PC-9 (cell line): ENCODE measurements at regions not wholly inside any gene's neighbourhood (a gene's known extent, or its start where the extent isn't known, plus 50 kb on each side); places are given as distances from the start of the nearest gene placed in this dataset.

ENCODE experiments used
- BruUV-seq: library from RNA; stranded (reverse); fragments of 400-500 nt; replicated peaks from 2 replicates; lab custom pipeline; 2021; lab: Mats Ljungman, UMichigan
- CTCF ChIA-PET: fragments of 300-600 bp; sonication (Branson Sonifier 250); formaldehyde crosslinking; loops from one replicate; lab custom pipeline; 2022; ENCODE audit warnings: antibody characterized with exemption; lab: Charles Lee
- POLR2A ChIA-PET: fragments of 300-600 bp; sonication (Branson Sonifier 250); formaldehyde crosslinking; loops from one replicate; lab custom pipeline; 2022; ENCODE audit warnings: antibody characterized with exemption; ENCODE audit not compliant: unreplicated experiment; lab: Charles Lee
- DNase-seq, 2 experiments: peaks; one replicate each; pipeline versions ENCODE4 v3.0.0 to v3.0.0-alpha.2; 2015 to 2022; ENCODE audit warnings: mixed read lengths in 1 of 2
- H2AFZ ChIP-seq: fragments of 200-600 bp; sonication (generic); 2 replicates; pipeline ENCODE4 v1.8.1; 2017; ENCODE audit warnings: antibody characterized with exemption
- H3F3A ChIP-seq: fragments of 200-600 bp; sonication (generic); 2 replicates; pipeline ENCODE4 v1.8.1; 2017; ENCODE audit warnings: antibody characterized with exemption, mild to moderate bottlenecking, low read depth; ENCODE audit not compliant: insufficient read depth
- H3K27ac ChIP-seq: fragments of 200-600 bp; sonication (generic); 2 replicates; pipeline ENCODE4 v1.6.1; 2016; ENCODE audit warnings: mixed run types
- H3K27me3 ChIP-seq: fragments of 200-600 bp; sonication (generic); 2 replicates; pipeline ENCODE4 v1.6.1; 2016; ENCODE audit warnings: low read depth, mixed run types; ENCODE audit not compliant: insufficient read depth
- H3K36me3 ChIP-seq: fragments of 200-600 bp; sonication (generic); 2 replicates; pipeline ENCODE4 v1.6.1; 2016; ENCODE audit warnings: low read depth, mixed run types
- H3K4me1 ChIP-seq: fragments of 200-600 bp; sonication (generic); replicated peaks from 2 replicates; pipeline ENCODE4 v1.6.1; 2016; ENCODE audit warnings: mixed run types; ENCODE audit not compliant: insufficient read depth
- H3K4me2 ChIP-seq: fragments of 200-600 bp; sonication (generic); 2 replicates; pipeline ENCODE4 v1.6.1; 2017; ENCODE audit warnings: mixed run types
- H3K4me3 ChIP-seq: fragments of 200-600 bp; sonication (generic); 2 replicates; pipeline ENCODE4 v1.6.1; 2016; ENCODE audit warnings: mixed run types
- H3K79me2 ChIP-seq: fragments of 200-600 bp; sonication (generic); 2 replicates; pipeline ENCODE4 v1.6.1; 2017; ENCODE audit warnings: low read depth, mixed run types
- H3K9me2 ChIP-seq: fragments of 200-600 bp; sonication (generic); 2 replicates; pipeline ENCODE4 v1.8.1; 2017; ENCODE audit warnings: mild to moderate bottlenecking; ENCODE audit not compliant: insufficient read depth
- H3K9me3 ChIP-seq: fragments of 200-600 bp; sonication (generic); 2 replicates; pipeline ENCODE4 v1.8.1; 2016; ENCODE audit warnings: low read depth; ENCODE audit not compliant: insufficient read depth
- H4K20me1 ChIP-seq: fragments of 200-600 bp; sonication (generic); 2 replicates; pipeline ENCODE4 v1.8.1; 2017; ENCODE audit not compliant: insufficient read depth
- EZH2 ChIP-seq: fragments of 200-600 bp; sonication (generic); IDR thresholded peaks from 2 replicates; pipeline ENCODE4 v1.8.0; 2017; ENCODE audit warnings: antibody characterized with exemption, low read depth
- intact Hi-C: fragments of 100-400 bp; cut with micrococcal nuclease; formaldehyde crosslinking; loops from one replicate; pipeline ENCODE4 v1.10.0; 2022; ENCODE audit not compliant: unreplicated experiment
- TF ChIP-seq, protein P1 (sequence below): fragments of 200-600 bp; sonication (generic); conservative IDR thresholded peaks from 2 replicates; pipeline ENCODE4 v1.6.1; 2017; ENCODE audit warnings: mixed run types, antibody characterized with exemption, mild to moderate bottlenecking, moderate library complexity

DNA sequence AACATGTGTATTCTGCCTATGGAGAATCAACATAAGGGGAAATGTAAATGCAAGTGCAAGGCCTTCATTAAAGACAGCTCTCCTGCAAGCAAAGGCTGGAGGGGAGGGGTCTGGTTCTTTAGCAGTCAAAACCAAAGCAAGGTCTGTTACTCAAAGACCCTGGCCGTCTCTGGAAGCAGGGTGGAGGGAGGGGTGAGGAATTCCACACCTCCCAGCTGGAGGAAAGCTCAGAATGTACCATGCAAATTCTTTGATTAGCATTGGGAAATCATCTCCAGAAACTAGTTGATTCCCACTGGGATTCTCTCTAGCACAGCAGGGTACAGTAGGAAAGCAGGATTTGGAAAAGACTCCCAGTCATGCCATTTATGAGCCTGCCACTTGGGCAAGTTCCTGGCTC lies 77.3 kb upstream of the ASIC2 start:
- TF ChIP-seq EZH2, result no peak
- TF ChIP-seq, protein P1, sequence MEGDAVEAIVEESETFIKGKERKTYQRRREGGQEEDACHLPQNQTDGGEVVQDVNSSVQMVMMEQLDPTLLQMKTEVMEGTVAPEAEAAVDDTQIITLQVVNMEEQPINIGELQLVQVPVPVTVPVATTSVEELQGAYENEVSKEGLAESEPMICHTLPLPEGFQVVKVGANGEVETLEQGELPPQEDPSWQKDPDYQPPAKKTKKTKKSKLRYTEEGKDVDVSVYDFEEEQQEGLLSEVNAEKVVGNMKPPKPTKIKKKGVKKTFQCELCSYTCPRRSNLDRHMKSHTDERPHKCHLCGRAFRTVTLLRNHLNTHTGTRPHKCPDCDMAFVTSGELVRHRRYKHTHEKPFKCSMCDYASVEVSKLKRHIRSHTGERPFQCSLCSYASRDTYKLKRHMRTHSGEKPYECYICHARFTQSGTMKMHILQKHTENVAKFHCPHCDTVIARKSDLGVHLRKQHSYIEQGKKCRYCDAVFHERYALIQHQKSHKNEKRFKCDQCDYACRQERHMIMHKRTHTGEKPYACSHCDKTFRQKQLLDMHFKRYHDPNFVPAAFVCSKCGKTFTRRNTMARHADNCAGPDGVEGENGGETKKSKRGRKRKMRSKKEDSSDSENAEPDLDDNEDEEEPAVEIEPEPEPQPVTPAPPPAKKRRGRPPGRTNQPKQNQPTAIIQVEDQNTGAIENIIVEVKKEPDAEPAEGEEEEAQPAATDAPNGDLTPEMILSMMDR, result no peak
- Histone ChIP-seq H4K20me1 (no peaks in the 10 kb centered on the region), H3K27ac (no peak overlapping the region), H3K79me2 (no peaks in the 10 kb centered on the region), H3K9me3 (no peaks in the 10 kb centered on the region), H3K4me1 (no peaks in the 10 kb centered on the region), H3K27me3 (0 out of 2 replicates have a peak, but pooled peaks cover 4% of the 10 kb centered on the region), H3K9me2 (no peaks in the 10 kb centered on the region), H3K36me3 (no peaks in the 10 kb centered on the region), H2AFZ (no peak overlapping the region), H3K4me3 (no peak overlapping the region), H3F3A (no peaks in the 10 kb centered on the region), H3K4me2 (no peak overlapping the region)
- BruUV-seq, result no TSS peak
- ChIA-PET CTCF (no interaction called here), POLR2A (no interaction called here)
- DNase-seq, result no peak
- intact Hi-C loops, result no loop called here

DNA sequence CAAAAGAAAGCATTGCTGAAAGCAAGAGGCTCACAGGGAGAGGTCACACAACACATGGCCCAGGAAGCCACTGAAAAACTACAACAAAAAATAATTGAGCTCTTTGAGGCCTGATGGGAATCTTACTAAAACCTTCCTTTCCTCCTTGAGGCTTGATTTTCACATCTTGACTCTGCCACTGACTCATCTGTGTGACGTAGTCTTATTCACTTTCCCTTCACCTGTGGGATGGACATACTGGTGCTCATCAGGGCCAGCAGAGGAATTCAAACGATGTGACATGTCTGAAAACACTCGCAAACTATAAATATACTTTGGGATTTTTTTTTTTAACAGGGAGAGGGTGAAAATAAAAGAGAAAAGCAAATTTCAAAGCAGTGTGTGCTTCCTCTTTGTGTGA lies 78.3 kb upstream of the ASIC2 start:
- H3K4me3 ChIP-seq, result no peak overlapping the region
- no peaks in the 10 kb centered on the region for H3K9me3 ChIP-seq
- BruUV-seq, result no TSS peak
- H3K4me2 ChIP-seq, result no peak overlapping the region
- H4K20me1 ChIP-seq, result no peaks in the 10 kb centered on the region
- H3K9me2 ChIP-seq, result no peaks in the 10 kb centered on the region
- H3K27me3 ChIP-seq, result 0 out of 2 replicates have a peak, but pooled peaks cover 5% of the 10 kb centered on the region
- H3K27ac ChIP-seq, result no peak overlapping the region
- POLR2A ChIA-PET, result no interaction called here
- no peak for TF ChIP-seq EZH2
- TF ChIP-seq, protein P1, result no peak
- H3K4me1 ChIP-seq, result no peaks in the 10 kb centered on the region
- CTCF ChIA-PET, result no interaction called here
- intact Hi-C loops, result no loop called here
- DNase-seq, result no peak
- H3K79me2 ChIP-seq, result no peaks in the 10 kb centered on the region
- H3F3A ChIP-seq, result no peaks in the 10 kb centered on the region
- H3K36me3 ChIP-seq, result no peaks in the 10 kb centered on the region
- H2AFZ ChIP-seq, result no peak overlapping the region

DNA sequence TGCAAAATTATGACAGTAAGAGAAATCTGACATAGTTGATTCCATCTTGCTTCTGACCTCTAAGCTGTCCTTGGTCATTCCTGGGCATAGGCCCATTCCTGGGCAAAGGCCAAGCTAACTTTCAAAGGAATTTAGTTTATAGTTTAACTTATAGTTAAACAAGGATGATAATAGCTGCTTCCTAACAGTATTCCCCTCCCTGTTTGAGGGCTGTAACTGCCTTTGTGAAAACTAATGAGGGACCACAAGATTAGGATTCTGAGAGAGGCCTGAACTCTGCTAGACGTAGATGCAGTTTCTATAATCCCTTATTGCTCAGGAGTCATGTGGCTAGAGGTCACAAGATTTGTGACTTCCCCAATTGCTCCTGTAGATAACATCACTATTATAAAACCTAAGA lies 80.2 kb upstream of the ASIC2 start:
- Histone ChIP-seq H3K36me3 (no peaks in the 10 kb centered on the region), H2AFZ (no peak overlapping the region), H3K9me3 (no peaks in the 10 kb centered on the region), H3K4me1 (no peaks in the 10 kb centered on the region), H3K9me2 (no peaks in the 10 kb centered on the region), H3K79me2 (no peaks in the 10 kb centered on the region), H3F3A (no peaks in the 10 kb centered on the region), H3K4me2 (no peak overlapping the region), H3K4me3 (no peak overlapping the region), H4K20me1 (no peaks in the 10 kb centered on the region), H3K27me3 (0 out of 2 replicates have a peak, but pooled peaks cover 5% of the 10 kb centered on the region), H3K27ac (no peak overlapping the region)
- DNase-seq, result no peak
- no peak for TF ChIP-seq EZH2
- TF ChIP-seq, protein P1, result no peak
- BruUV-seq, result no TSS peak
- intact Hi-C loops, result no loop called here
- CTCF ChIA-PET, result no interaction called here
- POLR2A ChIA-PET, result no interaction called here
